ENCODE measurements at regions not wholly inside any gene's neighbourhood (a gene's known extent, or its start where the extent isn't known, plus 50 kb on each side); places are given as distances from the start of the nearest gene placed in this dataset.

DNA sequence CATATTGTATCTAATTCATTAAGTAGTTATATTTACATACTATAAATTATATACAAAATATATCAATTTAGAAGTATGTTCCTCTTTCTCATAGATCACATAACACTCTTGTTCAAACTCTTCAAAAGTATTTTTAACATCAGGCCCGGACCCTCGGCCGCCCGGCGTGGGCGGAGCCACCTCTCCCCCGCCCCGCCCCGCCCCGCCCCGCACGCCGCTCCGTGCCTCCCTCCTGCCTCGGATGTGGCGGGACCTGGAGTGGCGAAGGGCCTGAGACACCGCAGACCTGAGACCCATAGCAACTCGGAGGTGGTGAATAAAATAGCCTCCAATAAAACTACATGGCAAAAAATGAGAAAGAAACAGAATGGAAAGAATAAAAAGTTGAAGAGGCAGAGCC, 105.9 kb upstream of the BDNF start:
- Histone ChIP-seq H3K9ac (ENCODE audit: low read depth, low read length) (no peak overlapping the region), H3K9me3 (ENCODE audit: insufficient read depth, low read depth, low read length) (no peaks in the 10 kb centered on the region), H3K36me3 (ENCODE audit: insufficient read depth, low read depth, low read length) (no peaks in the 10 kb centered on the region), H3K27me3 (ENCODE audit: insufficient read depth, low read length) (peaks cover 22% of the 10 kb centered on the region; the same call in 1 of the 2 replicates), H3K27ac (ENCODE audit: low read length) (no peak overlapping the region), H3K4me3 (ENCODE audit: low read length) (no peak overlapping the region), H3K4me1 (ENCODE audit: insufficient read depth, low read length) (no peaks in the 10 kb centered on the region)

DNA sequence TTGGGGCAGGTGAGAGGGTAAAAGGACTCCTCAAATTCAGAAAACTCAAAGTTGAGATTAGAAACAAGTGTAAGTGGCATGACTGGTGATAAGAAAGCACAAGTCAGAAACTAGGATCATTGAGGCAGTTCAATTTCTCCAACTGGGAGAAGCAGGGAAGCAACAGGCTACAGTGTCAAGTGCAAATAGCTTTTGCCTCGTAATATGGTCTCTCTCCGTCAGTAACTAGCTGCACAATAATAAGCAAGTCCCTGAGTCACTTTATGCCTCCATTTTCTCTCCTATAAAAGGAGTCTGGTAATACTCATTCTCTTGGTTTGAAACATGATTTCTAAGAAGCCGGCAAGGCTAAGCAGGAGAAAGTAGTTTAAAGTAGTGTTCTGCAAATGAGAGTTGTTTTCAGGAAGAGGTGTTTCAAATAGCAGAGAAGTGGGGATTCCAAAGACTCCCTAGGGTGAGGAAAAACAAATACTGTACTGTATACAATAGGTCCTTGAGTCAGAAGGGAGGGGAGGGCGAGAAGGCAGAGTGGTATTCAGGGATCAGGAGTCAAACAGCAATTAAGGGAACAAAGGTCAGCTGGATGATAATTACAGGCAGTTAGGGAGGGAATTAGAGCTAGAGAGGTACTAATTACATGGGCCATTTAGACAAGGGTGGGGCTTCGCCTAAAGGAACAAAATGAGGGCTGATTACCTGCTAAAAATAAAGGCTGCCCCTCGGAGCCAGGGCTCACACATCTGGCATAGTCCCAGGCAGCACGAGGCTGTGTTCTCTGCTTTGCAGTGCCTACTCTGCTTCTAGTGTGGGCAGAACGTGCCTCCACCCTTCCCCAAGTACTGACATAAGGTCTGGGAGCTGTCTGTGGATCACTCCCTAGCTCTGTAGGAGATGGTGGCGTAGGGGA, 96.0 kb upstream of the BDNF start:
- Histone ChIP-seq H3K9ac (ENCODE audit: low read depth, low read length) (no peak overlapping the region), H3K27me3 (ENCODE audit: insufficient read depth, low read length) (peaks cover 89% of the 10 kb centered on the region), H3K27ac (ENCODE audit: low read length) (no peak overlapping the region), H3K4me1 (ENCODE audit: insufficient read depth, low read length) (peaks cover 16% of the 10 kb centered on the region), H3K4me3 (ENCODE audit: low read length) (peak overlapping the region; percentile 31), H3K36me3 (ENCODE audit: insufficient read depth, low read depth, low read length) (no peaks in the 10 kb centered on the region), H3K9me3 (ENCODE audit: insufficient read depth, low read depth, low read length) (no peaks in the 10 kb centered on the region)

DNA sequence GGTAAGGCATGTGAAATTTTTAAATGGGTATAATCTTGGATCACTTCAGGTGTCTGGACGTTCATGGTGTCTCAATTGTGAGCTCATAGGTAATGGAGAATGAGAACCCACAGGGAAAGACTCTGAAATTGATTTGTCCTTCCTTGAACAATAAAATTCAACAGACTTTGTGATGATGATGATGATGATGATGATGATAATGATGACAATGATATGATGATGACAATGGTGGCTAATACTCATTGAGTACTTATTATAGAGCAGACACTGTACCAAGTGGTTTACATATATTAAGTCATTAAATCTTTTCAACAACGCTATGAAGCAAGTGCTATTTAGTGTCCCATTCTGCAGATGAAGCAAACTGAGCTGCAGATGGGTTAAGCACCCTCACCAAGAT, 86.6 kb upstream of the BDNF start:
- H3K4me3 ChIP-seq (ENCODE audit: low read length) = no peak overlapping the region
- H3K27me3 ChIP-seq (ENCODE audit: insufficient read depth, low read length) = peaks cover 38% of the 10 kb centered on the region; the same call in 1 of the 2 replicates
- no peaks in the 10 kb centered on the region for H3K9me3 ChIP-seq (ENCODE audit: insufficient read depth, low read depth, low read length)
- H3K27ac ChIP-seq (ENCODE audit: low read length) = no peak overlapping the region
- no peaks in the 10 kb centered on the region for H3K36me3 ChIP-seq (ENCODE audit: insufficient read depth, low read depth, low read length)
- H3K9ac ChIP-seq (ENCODE audit: low read depth, low read length) = no peak overlapping the region
- no peaks in the 10 kb centered on the region for H3K4me1 ChIP-seq (ENCODE audit: insufficient read depth, low read length)

DNA sequence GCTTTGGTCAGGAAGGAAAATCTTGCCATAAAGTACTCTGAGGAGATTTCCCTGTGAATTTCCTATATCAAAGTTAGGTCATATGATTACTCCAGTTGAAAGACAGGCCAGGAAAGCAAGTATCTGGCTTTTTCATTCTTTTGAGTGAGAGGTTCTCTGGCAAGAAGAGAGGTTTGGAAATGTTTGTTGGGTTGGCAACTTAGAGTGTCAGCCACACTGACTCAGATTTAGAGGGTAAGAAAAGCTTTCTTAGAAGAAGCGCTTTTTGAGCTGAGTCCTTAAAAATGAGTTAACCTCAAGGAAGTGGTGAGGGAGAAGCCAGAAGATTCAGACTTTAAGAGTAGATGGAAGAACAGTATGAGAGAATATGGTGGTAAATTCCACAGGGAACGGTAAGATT, 86.1 kb upstream of the BDNF start:
- no peak overlapping the region for H3K4me3 ChIP-seq (ENCODE audit: low read length)
- H3K9ac ChIP-seq (ENCODE audit: low read depth, low read length) = no peak overlapping the region
- no peaks in the 10 kb centered on the region for H3K36me3 ChIP-seq (ENCODE audit: insufficient read depth, low read depth, low read length)
- H3K27ac ChIP-seq (ENCODE audit: low read length) = no peak overlapping the region
- H3K9me3 ChIP-seq (ENCODE audit: insufficient read depth, low read depth, low read length) = no peaks in the 10 kb centered on the region
- H3K4me1 ChIP-seq (ENCODE audit: insufficient read depth, low read length) = no peaks in the 10 kb centered on the region
- peaks cover 33% of the 10 kb centered on the region; the same call in 1 of the 2 replicates for H3K27me3 ChIP-seq (ENCODE audit: insufficient read depth, low read length)

DNA sequence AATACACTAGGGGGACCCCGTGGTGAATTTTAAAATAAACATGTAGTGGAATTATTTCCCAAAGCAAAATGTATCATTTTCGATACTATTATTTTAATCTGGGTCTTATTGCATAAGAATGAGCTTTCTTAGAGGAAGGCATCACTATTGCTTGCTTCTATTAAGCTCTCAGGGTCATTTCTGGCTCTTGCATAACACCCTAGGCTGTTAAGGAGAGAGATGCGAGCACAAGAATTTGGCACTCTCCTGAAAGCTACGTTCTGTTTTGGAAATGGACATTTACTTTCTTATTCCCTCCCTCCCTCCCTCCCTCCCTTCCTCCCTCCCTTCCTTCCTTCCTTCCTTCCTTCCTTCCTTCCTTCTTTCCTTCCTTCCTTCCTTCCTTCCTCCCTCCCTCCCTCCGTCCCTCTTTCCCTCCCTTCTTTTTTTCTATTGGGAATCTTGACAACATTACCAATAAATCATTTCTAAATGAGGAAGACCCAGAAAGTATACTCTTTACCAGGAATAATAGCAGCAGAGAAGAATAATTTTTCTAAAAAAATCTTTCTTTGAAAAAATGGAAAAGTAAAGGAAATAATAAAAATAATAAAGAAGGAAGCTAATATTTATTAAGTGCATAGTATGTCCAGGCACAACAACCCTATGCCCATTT, 83.6 kb upstream of the BDNF start:
- Histone ChIP-seq H3K9me3 (ENCODE audit: insufficient read depth, low read depth, low read length) (no peaks in the 10 kb centered on the region), H3K4me3 (ENCODE audit: low read length) (no peak overlapping the region), H3K9ac (ENCODE audit: low read depth, low read length) (no peak overlapping the region), H3K36me3 (ENCODE audit: insufficient read depth, low read depth, low read length) (no peaks in the 10 kb centered on the region), H3K27me3 (ENCODE audit: insufficient read depth, low read length) (peaks cover 10% of the 10 kb centered on the region; the same call in 1 of the 2 replicates), H3K4me1 (ENCODE audit: insufficient read depth, low read length) (no peaks in the 10 kb centered on the region), H3K27ac (ENCODE audit: low read length) (no peak overlapping the region)

DNA sequence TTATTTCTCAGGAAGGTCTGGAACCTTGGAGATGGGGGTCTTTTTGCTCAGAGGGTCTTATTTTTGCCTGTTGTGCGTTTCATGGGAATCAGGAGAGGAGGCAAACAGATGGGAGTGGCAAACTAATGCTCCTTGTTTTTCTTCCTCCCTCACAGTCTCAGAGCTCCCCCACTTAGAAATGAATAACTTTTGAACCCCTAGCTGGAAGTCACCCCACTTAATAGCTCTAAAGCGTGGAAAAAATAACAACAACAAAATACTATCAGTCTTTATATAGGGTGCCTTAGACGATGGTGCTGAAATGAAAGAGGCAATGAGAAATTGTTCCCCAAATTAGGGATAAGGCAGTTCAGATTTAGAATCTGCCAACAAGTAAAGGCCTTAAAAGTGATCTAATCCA, 76.8 kb upstream of the BDNF start:
- no peaks in the 10 kb centered on the region for H3K36me3 ChIP-seq (ENCODE audit: insufficient read depth, low read depth, low read length)

DNA sequence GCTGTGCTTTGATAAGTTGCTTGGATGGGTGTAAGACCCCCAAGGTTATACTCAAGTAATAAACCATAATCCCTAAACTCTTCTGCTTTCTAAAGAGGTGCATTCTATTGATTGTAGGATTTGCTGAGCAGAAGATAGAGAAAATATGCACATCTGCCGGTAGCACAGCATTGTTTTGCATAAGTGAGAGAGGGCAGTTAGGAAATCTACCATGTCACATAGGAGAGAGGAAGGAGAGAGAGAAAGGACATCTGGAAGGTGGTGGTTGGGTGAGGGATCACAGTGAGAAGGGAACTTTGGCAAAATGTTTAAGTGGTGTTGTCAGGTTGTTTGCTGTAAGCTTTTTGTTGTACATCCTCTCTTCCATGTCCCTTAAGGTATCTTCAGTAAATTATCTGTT, 73.6 kb upstream of the BDNF start:
- Histone ChIP-seq H3K9me3 (ENCODE audit: insufficient read depth, low read depth, low read length) (no peaks in the 10 kb centered on the region), H3K27ac (ENCODE audit: low read length) (no peak overlapping the region), H3K4me3 (ENCODE audit: low read length) (no peak overlapping the region), H3K27me3 (ENCODE audit: insufficient read depth, low read length) (peaks cover 6% of the 10 kb centered on the region; the same call in 1 of the 2 replicates), H3K9ac (ENCODE audit: low read depth, low read length) (no peak overlapping the region), H3K36me3 (ENCODE audit: insufficient read depth, low read depth, low read length) (no peaks in the 10 kb centered on the region), H3K4me1 (ENCODE audit: insufficient read depth, low read length) (no peaks in the 10 kb centered on the region; the same call in 1 of the 2 replicates)

More for the DNA sequence above, 76.8 kb upstream of the BDNF start:
- no peaks in the 10 kb centered on the region for H3K9me3 ChIP-seq (ENCODE audit: insufficient read depth, low read depth, low read length)
- no peak overlapping the region for H3K27ac ChIP-seq (ENCODE audit: low read length)
- no peaks in the 10 kb centered on the region; the same call in 1 of the 2 replicates for H3K27me3 ChIP-seq (ENCODE audit: insufficient read depth, low read length)
- H3K4me3 ChIP-seq (ENCODE audit: low read length) = no peak overlapping the region
- no peaks in the 10 kb centered on the region for H3K4me1 ChIP-seq (ENCODE audit: insufficient read depth, low read length)
- no peak overlapping the region for H3K9ac ChIP-seq (ENCODE audit: low read depth, low read length)

DNA sequence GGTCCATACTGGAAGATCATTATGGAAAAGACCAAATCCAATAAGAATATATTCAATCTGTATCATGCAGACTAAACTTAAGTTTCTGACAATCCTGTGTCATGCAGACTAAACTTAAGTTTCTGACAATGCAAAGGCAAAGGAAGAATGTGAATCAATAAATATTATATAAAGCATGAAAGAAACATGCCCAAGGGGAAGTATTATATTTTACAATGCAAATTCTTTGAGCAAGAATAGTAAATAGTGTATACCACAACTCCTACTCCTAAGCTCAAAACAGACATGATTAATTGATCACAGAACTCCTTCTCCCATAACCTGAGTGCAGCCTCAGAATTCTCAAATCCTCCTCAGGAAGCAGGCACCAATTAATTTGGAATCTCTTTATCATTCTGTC, 71.3 kb upstream of the BDNF start:
- H3K9me3 ChIP-seq (ENCODE audit: insufficient read depth, low read depth, low read length) = no peaks in the 10 kb centered on the region
- no peak overlapping the region for H3K4me3 ChIP-seq (ENCODE audit: low read length)
- no peak overlapping the region for H3K9ac ChIP-seq (ENCODE audit: low read depth, low read length)
- H3K27me3 ChIP-seq (ENCODE audit: insufficient read depth, low read length) = peaks cover 6% of the 10 kb centered on the region; the same call in 1 of the 2 replicates
- H3K36me3 ChIP-seq (ENCODE audit: insufficient read depth, low read depth, low read length) = no peaks in the 10 kb centered on the region
- no peaks in the 10 kb centered on the region; the same call in 1 of the 2 replicates for H3K4me1 ChIP-seq (ENCODE audit: insufficient read depth, low read length)
- no peak overlapping the region for H3K27ac ChIP-seq (ENCODE audit: low read length)

DNA sequence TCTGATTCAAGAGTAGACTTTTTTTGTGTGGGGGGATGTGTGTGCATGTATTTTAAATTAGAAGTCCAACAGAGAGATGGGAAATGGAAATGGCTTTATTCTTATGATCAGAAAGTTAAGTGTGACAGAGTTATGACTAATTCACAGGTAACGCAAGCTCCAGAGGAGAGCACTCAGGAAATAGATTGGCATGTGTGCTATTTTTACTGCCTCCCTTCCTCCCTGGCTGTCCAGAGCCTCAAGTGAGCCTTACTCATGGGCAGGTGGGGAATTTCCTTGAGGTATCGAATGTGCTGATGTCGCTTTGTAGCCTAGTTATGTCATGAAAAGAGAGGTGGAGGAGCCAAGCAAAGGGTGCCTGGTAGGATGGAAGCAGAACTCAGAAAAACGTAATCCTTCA, 70.3 kb upstream of the BDNF start:
- no peak overlapping the region for H3K9ac ChIP-seq (ENCODE audit: low read depth, low read length)
- H3K4me3 ChIP-seq (ENCODE audit: low read length) = no peak overlapping the region
- H3K9me3 ChIP-seq (ENCODE audit: insufficient read depth, low read depth, low read length) = no peaks in the 10 kb centered on the region
- peaks cover 6% of the 10 kb centered on the region; the same call in 1 of the 2 replicates for H3K27me3 ChIP-seq (ENCODE audit: insufficient read depth, low read length)
- H3K36me3 ChIP-seq (ENCODE audit: insufficient read depth, low read depth, low read length) = no peaks in the 10 kb centered on the region
- no peak overlapping the region for H3K27ac ChIP-seq (ENCODE audit: low read length)
- no peaks in the 10 kb centered on the region; the same call in 1 of the 2 replicates for H3K4me1 ChIP-seq (ENCODE audit: insufficient read depth, low read length)

DNA sequence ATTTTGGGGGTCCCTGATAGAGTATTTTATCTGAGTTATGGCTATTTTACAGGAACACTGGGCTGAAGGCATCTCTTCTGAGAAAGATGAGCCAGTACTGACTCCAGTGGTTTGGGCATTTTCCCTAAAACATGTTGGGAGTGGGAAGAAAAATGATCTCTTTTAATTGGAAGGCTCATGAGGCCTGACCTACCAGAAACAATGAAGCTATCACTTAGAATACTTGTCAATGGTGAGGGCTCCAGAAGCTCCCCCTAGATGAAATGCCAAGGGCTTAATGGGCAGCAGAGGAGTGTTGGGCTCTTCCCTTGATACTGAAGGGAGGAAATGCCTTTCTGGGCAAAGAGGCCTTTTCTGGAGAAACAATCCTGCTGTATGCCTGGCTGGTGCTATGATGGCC, 63.5 kb upstream of the BDNF start:
- H3K9me3 ChIP-seq (ENCODE audit: insufficient read depth, low read depth, low read length) = no peaks in the 10 kb centered on the region

DNA sequence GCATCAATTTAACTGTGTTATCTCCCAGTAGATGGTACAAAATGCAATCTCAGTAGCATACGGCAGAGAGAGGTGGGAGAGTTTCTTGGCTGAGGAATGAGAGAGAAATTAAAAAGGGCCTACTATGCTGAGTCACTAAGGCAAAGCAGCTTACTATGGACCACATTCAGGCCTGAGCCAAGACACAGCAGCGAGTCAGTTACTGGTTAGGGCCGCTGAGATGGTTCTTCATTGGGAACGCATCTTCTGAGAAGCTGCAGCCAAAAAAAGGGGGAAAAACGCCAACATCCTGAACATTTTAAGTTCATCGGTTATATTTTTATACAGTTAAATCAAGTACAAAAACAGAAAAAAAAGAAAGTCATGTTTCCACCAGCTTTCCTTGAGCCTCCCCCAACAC, 61.1 kb upstream of the BDNF start:
- Histone ChIP-seq H3K27me3 (ENCODE audit: insufficient read depth, low read length) (no peaks in the 10 kb centered on the region), H3K36me3 (ENCODE audit: insufficient read depth, low read depth, low read length) (no peaks in the 10 kb centered on the region), H3K4me3 (ENCODE audit: low read length) (no peak overlapping the region), H3K4me1 (ENCODE audit: insufficient read depth, low read length) (no peaks in the 10 kb centered on the region), H3K9ac (ENCODE audit: low read depth, low read length) (no peak overlapping the region), H3K9me3 (ENCODE audit: insufficient read depth, low read depth, low read length) (no peaks in the 10 kb centered on the region), H3K27ac (ENCODE audit: low read length) (no peak overlapping the region)

More for the DNA sequence above, 63.5 kb upstream of the BDNF start:
- no peak overlapping the region for H3K27ac ChIP-seq (ENCODE audit: low read length)
- H3K4me1 ChIP-seq (ENCODE audit: insufficient read depth, low read length) = no peaks in the 10 kb centered on the region
- no peaks in the 10 kb centered on the region for H3K27me3 ChIP-seq (ENCODE audit: insufficient read depth, low read length)
- no peak overlapping the region for H3K9ac ChIP-seq (ENCODE audit: low read depth, low read length)
- no peak overlapping the region for H3K4me3 ChIP-seq (ENCODE audit: low read length)
- no peaks in the 10 kb centered on the region for H3K36me3 ChIP-seq (ENCODE audit: insufficient read depth, low read depth, low read length)

DNA sequence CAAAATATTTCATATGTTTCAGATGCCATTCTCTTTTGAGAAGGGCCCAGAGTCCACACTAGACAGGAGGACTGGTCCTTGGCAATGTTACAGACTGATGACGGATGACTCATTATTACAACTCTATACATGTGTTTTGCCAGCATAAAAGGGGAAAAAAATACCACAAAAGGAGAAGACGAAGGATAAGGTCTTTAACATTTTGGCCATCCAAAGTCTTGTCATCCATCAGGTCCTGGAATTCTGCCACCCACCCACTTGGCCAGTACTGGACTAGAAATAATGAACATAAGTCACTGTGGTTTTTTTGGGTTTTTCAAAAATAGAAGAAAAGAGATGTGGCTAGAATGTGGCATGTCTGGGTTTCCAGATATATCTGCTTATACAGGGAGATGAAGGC, 57.7 kb upstream of the BDNF start:
- Histone ChIP-seq H3K9ac (ENCODE audit: low read depth, low read length) (no peak overlapping the region), H3K4me3 (ENCODE audit: low read length) (no peak overlapping the region), H3K36me3 (ENCODE audit: insufficient read depth, low read depth, low read length) (no peaks in the 10 kb centered on the region), H3K27ac (ENCODE audit: low read length) (no peak overlapping the region), H3K9me3 (ENCODE audit: insufficient read depth, low read depth, low read length) (no peaks in the 10 kb centered on the region), H3K4me1 (ENCODE audit: insufficient read depth, low read length) (no peaks in the 10 kb centered on the region), H3K27me3 (ENCODE audit: insufficient read depth, low read length) (no peaks in the 10 kb centered on the region)
